ENCODE measurements at regions not wholly inside any gene's neighbourhood (a gene's known extent, or its start where the extent isn't known, plus 50 kb on each side); places are given as distances from the start of the nearest gene placed in this dataset.
"Not testable (repeated sequence)": the region's sequence is repeated elsewhere in the genome, so short reads cannot be mapped to it uniquely, and the experiment has no call there.

DNA sequence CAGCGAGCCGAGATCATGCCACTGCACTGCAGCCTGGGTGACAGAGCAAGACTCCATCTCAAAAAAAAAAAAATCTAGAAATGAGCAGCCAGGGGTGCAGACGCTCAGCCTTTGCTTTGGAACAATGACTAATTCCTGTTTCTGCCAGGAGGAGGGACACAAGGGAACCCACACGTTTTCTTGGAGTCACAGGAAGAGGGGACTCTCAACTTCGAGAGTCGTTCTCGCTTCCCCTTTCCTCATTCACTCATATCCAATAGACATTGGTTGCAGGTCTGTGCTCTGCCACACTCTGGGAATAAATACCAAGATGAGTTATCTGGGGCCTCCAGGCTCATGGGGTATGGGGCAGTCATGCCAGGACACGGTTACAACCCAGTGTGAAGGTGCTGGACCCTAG is 91.5 kb upstream of the RREB1 start:
- no peak for DNase-seq (ENCODE audit: low read depth)

DNA sequence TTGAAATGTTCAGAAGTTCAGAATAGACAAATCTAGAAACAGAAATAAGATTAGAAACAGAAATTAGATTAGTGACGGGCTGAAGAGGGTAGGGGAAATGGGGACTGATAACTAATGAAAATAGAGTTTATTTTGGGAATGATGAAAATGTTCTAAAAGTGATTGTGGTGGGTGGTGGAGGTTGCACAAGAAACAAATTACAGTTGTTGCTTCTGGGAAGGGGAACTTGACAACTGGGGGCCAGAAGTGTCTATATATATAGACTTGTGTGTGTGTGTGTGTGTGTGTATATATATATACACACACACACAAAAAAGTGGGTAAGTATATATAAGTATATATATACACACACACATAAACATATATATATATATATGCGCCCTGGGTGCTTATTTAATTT is 86.5 kb upstream of the RREB1 start:
- no peak for DNase-seq (ENCODE audit: low read depth)

DNA sequence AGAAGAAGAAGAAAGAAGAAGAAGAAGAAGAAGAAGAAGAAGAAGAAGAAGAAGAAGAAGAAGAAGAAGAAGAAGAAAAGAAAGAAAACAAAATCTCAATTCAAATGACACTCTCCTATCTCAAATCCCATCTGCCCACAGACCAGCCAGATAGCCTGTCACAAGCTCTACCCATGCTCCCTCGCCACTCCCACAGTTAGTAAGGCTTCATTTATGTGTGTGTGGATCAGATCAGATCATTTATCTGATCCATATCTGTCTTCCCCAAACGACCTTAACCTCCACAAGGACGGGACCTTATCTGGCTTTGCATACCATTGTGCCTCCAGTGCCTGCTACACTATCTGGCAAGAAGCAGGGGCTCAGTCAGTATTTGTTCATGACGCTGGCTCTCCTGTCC is 81.9 kb upstream of the RREB1 start:
- DNase-seq (ENCODE audit: low read depth): no peak

- DNase-seq (ENCODE audit: low read depth): not testable (repeated sequence)
These were observed 78.8 kb upstream of the RREB1 start for GRCh38 chr6:7028963-7029362.

DNA sequence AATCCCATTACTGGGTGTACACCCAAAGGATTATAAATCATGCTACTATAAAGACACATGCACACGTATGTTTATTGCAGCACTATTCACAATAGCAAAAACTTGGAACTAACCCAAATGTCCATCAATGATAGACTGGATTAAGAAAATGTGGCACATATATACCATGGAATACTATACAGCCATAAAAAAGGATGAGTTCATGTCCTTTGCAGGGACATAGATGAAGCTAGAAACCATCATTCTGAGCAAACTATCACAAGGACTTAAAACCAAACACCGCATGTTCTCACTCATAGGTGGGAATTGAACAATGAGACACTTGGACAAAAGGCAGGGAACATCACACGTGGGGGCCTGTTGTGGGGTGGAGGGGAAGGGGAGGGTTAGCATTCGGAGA is 76.8 kb upstream of the RREB1 start:
- not testable (repeated sequence) for DNase-seq (ENCODE audit: low read depth)

DNA sequence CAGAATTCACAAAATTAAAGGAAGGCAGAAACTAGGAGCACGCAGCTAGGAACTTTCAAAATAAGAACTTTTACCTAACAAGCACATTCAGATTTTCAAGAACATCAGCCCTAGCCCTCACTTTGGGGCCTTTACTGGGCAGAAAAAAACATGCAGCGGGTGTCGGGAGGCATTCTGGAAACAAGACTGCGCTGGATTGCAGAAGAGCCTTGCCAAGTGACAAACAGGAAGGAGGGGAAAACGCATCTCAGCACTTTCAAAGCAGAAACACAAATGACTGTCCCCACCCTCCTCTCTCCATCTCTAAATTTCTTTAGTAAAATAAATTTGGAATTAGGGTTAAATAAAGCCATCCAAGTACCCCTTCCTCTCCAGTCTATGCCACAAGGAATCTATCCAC is 74.6 kb upstream of the RREB1 start:
- no peak for DNase-seq (ENCODE audit: low read depth)

GRCh38 chr6:7034055-7034454 is 73.7 kb upstream of the RREB1 start:
- DNase-seq (ENCODE audit: low read depth): no peak

DNA sequence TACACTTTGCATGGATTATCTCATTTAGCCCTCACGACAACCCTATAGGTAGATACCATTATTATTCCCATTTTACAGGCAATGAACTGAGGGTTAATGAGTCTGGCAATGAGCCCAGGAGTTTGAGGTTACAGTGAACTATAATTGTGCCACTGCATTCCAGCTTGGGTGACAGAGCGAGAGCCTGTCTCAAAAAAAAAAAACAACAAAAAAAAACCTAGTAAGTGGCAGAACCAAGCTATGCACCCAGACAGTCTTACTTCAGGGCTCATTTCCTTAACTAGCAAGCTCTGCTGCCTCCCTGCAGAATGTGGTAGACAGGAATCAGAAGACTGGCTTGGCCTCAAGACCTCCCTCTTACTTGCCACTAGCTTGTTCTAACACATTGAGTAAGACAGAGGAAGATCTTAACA is 71.9 kb upstream of the RREB1 start:
- DNase-seq (ENCODE audit: low read depth): no peak

GRCh38 chr6:7041511-7042026 is 66.2 kb upstream of the RREB1 start:
- no peak for DNase-seq (ENCODE audit: low read depth)

DNA sequence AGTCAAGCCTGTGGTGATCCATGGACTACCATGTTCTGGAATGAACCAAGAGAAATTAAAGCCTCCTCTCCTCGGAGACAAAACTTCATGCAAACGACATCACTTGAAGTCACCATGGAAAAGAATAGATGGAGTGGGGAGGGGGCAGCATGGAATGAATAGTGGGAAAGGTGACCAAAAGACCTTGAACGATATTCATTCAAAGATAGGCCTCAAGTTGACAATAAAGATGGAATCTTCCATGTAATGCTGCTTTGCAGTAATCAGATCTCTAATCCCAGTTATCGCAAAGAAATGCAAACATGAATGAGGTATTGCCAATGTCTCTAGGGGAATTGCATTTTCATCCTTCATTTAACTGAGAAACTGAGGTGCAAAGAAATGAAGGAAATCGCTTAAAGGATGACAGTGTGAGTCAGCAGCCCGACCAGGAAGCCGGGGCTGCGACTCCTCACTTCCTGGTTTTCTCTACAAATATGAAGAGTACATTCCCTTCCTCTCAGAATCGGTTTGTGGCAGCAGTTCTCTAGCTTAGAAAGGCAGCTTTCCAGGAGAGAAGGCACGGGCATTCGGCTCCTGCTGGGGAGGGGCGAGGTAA is 65.6 kb upstream of the RREB1 start:
- no peak for DNase-seq (ENCODE audit: low read depth)

GRCh38 chr6:7042654-7043545 is 64.9 kb upstream of the RREB1 start:
- no peak for DNase-seq (ENCODE audit: low read depth)

DNA sequence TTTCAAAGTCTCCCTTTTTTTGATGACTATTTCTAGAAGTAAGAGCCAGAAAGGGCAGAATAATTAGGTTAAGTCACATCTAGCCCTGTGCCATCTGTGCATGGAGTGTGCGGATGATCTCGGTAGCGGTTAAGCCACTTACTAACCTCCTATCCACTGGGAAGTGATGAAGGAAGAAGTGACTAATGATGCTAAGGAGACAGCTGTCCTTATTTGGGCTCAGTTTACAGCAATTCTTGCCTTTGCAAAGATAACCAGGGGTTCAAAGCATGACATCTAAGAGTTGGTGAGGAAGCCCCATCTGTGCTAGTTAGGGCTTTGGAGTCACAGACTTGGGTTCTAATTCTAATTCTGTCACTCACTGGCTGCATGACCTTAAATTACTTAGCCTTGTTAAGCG is 62.4 kb upstream of the RREB1 start:
- DNase-seq (ENCODE audit: low read depth): no peak

DNA sequence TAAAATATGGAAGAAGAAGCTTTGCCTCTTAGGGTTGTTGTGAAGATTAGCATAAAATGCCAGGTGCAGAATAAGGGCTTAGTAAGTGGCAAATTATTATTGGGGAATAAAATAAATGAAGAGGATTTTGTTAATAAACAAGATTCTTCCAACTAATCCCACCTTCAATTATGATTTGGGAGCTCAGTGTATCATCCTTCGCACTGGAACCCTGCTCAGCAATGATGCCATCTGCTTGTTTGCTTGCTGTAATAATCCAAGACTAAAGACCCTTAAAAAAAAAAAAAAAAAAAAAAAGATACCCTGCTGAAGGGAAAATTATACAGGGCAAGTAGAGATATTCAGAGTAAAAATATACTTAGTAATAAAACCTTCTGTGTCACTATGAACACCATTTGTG is 62.0 kb upstream of the RREB1 start:
- no peak for DNase-seq (ENCODE audit: low read depth)

DNA sequence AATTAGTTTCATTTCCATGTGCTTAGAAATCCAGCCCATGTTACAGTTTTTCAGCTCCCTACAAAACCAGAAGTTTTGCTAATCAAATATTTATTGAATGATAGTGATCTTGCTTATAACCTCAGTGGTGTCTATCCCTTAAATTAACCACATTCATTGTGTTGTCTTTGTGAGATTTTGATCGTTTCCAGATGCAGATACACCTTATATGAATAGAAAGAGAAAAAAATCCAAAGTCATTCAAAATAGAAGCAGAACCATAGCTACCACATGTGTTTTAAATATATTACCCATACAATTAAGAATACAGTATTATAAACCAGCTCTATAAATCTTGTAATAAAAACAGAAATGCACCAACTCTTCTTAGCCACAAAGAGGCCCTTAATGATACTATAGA is 60.6 kb upstream of the RREB1 start:
- DNase-seq (ENCODE audit: low read depth): no peak

GRCh38 chr6:7047966-7048365 is 59.8 kb upstream of the RREB1 start:
- no peak for DNase-seq (ENCODE audit: low read depth)

DNA sequence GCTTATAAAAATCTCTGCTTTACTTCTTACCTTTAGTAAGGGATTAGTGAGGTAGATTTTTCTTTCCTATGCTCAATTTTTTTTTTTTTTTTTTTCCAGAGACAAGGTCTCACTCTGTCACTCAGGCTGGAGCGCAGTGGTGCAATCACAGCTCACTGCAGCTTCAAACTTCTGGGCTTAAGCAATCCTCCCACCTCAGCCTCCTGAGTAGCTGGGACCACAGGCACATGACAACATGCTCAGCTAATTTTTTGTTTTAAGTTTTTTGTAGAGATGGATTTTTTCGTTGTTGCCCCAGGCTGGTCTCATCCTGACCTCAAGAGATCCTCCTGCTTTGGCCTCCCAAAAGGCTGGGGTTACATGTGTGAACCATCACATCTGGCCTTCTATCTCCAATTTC is 58.9 kb upstream of the RREB1 start:
- no peak for DNase-seq (ENCODE audit: low read depth)

GRCh38 chr6:7050004-7050403 is 57.8 kb upstream of the RREB1 start:
- DNase-seq (ENCODE audit: low read depth): no peak

DNA sequence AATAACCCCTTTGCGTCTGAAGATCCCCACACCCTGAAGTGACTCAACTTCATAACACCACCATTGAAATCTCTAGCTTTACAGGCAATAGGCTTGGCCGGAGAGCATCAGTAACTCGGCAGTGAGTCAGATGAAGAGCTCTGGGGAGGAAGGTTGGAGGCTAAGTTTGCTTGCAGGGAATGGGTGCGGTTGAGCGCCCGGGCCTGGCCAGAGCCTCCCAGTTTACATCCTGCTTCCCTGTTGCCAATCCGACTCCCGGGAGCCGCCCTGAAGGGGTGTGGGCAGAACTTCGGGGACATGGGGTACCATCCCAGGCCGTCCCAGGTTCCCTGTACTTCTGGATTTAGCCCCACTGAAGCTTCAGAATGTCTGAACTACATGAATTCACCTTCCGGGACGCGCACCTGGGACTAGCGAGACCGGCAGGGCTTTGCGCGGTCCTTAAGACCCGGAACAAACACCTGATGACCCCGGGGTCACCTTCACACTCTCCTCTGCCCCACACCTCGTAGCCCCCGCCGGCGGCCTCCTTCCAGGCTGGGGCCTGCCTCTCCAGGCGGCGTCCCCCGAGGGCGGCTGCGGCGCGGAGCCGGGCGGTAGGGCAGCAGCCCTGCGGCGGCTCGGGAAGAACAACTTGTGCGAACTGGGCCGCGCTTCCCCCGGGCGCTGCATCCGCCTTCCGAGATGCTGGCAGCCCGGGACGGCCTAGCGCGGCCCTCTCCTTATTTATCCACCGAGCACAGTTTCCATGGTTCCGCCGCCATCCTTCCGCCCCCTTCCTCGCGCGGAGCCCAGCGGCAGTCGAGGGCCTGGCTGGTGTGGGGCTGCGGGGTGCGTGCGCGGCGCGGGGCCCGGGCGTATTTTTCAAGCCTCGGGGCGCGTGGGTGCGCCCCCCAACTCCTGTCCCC is 56.6 kb upstream of the RREB1 start:
- no peak for DNase-seq (ENCODE audit: low read depth)

DNA sequence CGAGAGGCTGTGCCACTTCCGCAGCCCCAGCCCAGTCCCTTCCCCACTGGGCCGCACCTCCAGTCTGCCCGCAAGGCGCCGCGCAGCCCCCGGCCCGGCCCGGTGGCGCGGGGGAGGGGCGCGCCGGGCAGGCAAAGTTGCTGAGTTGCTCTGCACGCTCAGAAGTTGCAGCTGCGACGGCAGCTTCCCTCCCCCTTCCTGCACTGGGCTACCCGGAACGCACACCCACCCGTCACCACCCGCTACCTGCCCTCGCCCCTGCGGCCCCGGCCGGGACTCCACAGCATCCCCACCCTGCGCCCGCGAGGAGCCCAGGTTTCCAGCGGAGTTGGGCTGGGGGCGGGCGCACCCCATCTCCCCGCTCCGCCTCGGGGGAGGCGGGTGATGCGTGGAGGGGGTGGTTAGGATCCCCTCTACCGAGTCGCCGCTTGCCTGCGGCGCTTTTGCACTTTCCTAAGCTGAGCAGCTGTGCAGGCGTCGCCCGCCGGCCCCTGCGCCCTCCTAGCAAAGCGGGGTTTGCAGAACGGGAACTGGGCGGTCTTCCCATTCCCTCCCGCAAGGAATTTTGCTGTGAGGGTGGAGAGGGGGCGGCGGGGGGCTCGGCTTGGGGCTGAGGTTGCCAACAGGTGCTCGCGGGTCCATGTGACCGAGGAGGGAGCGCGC is 55.9 kb upstream of the RREB1 start:
- no peak for DNase-seq (ENCODE audit: low read depth)

GRCh38 chr6:7052443-7053011 is 55.2 kb upstream of the RREB1 start:
- DNase-seq (ENCODE audit: low read depth): no peak

GRCh38 chr6:7053125-7053774 is 54.5 kb upstream of the RREB1 start:
- DNase-seq (ENCODE audit: low read depth): no peak

Measured in stimulated activated CD8-positive, alpha-beta memory T cell treated with anti-CD3 and anti-CD28 coated beads, Interleukin-15, amount 100 ng/mL, for 24 hours (primary cell).